ENCODE measurements at regions not wholly inside any gene's neighbourhood (a gene's known extent, or its start where the extent isn't known, plus 50 kb on each side); places are given as distances from the start of the nearest gene placed in this dataset.

DNA sequence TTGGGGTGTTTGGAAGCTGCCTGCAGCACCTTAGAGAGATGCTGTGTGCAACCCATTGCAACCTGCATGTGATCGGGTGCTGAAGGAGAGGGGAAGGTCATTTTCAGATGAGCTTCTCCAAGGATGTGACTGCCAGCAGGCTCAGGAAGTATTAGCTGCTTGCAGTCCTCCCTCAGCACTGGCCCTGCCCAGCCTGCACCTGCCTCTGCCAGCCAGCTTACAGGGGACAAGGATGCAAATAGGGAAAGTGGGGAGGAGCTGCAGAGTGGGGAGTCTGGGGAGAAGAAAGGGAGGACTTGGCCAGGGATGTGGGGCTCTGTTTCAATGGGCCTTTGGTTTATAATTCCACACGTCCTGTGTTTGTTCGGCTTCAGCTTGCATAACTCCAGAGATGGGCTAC lies 254.5 kb downstream of the RRAGC start:
- H3K9me3 Mint-ChIP-seq, result peaks cover 0 to 7% of the 10 kb centered on the region in 2 experiments; a peak in 2 of 5 replicates

More for the DNA sequence above, 254.5 kb downstream of the RRAGC start:
- Histone ChIP-seq H3K79me2 (ENCODE audit: insufficient read depth, low read length) (no peaks in the 10 kb centered on the region), H2BK12ac (ENCODE audit: insufficient read length, low read depth, low read length) (no peak overlapping the region), H3K27ac (ENCODE audit: insufficient read length, low read depth, low read length) (no peak overlapping the region), H3K23me2 (ENCODE audit: insufficient read length, low read depth, low read length, poor library complexity, severe bottlenecking) (no peaks in the 10 kb centered on the region), H2AK5ac (ENCODE audit: insufficient read length, low read length) (no peak overlapping the region), H3K9me3 (ENCODE audit: control insufficient read depth, low read depth, low read length) (no peaks in the 10 kb centered on the region), H2AFZ (ENCODE audit: low read length) (no peak overlapping the region), H3K23ac (ENCODE audit: insufficient read length, low read depth, low read length) (no peak overlapping the region), H2BK15ac (ENCODE audit: low read depth, low read length) (no peak overlapping the region), H2BK120ac (ENCODE audit: low read depth, low read length, poor library complexity, severe bottlenecking) (no peak overlapping the region), H3K9ac (ENCODE audit: extremely low read depth, insufficient read length, low read length) (no peak overlapping the region), H3K18ac (ENCODE audit: insufficient read length, low read depth, low read length) (no peak overlapping the region), H2BK20ac (ENCODE audit: low read depth, low read length, poor library complexity, severe bottlenecking) (no peak overlapping the region), H4K8ac (replicated peaks; ENCODE audit: insufficient read length, low read depth, low read length) (no peak overlapping the region), H4K5ac (ENCODE audit: insufficient read length, low read depth, low read length) (no peak overlapping the region), H4K20me1 (ENCODE audit: control insufficient read depth, insufficient read depth, insufficient read length) (no peaks in the 10 kb centered on the region), H2BK5ac (ENCODE audit: insufficient read length, low read length) (no peak overlapping the region), H3K4ac (ENCODE audit: low read depth, low read length) (no peak overlapping the region), H3K4me1 (ENCODE audit: insufficient read depth, low read length) (no peaks in the 10 kb centered on the region; the same call in 1 of the 2 replicates), H3K4me2 (ENCODE audit: insufficient read depth, insufficient read length, low read length) (no peak overlapping the region), H3T11ph (ENCODE audit: low read length) (no peak overlapping the region), H3K56ac (ENCODE audit: insufficient read length, low read depth, low read length) (no peak overlapping the region), H4K91ac (ENCODE audit: insufficient read length, low read depth, low read length) (no peak overlapping the region), H3K79me1 (ENCODE audit: insufficient read depth, low read depth, low read length, poor library complexity, severe bottlenecking) (no peaks in the 10 kb centered on the region), H3K14ac (ENCODE audit: insufficient read depth, low read length) (no peak overlapping the region), H3K27me3 (ENCODE audit: insufficient read depth, low read length) (peaks cover 7% of the 10 kb centered on the region; the same call in 1 of the 2 replicates)
- no peak overlapping the region for H3K27ac Mint-ChIP-seq
- H3K36me3 Mint-ChIP-seq (ENCODE audit: insufficient read depth in 1 of 3, low read depth in 3 of 3), result no peaks in the 10 kb centered on the region; a peak in 2 of 7 replicates
- TF ChIP-seq, protein P1, sequence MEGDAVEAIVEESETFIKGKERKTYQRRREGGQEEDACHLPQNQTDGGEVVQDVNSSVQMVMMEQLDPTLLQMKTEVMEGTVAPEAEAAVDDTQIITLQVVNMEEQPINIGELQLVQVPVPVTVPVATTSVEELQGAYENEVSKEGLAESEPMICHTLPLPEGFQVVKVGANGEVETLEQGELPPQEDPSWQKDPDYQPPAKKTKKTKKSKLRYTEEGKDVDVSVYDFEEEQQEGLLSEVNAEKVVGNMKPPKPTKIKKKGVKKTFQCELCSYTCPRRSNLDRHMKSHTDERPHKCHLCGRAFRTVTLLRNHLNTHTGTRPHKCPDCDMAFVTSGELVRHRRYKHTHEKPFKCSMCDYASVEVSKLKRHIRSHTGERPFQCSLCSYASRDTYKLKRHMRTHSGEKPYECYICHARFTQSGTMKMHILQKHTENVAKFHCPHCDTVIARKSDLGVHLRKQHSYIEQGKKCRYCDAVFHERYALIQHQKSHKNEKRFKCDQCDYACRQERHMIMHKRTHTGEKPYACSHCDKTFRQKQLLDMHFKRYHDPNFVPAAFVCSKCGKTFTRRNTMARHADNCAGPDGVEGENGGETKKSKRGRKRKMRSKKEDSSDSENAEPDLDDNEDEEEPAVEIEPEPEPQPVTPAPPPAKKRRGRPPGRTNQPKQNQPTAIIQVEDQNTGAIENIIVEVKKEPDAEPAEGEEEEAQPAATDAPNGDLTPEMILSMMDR (conservative IDR thresholded peaks at IDR 0.05), result no peak
- WGBS (ENCODE audit: extremely low coverage, insufficient read length, low lambda C conversion rate), result no CpG with 5 or more reads among the region's 3 CpGs
- H3K27me3 Mint-ChIP-seq (ENCODE audit: low read depth), result peaks cover 79% of the 10 kb centered on the region
- H3K4me1 Mint-ChIP-seq, result peaks cover 23 to 26% of the 10 kb centered on the region in 2 experiments
- no peak for DNase-seq
- no peak overlapping the region for H3K4me3 Mint-ChIP-seq

Measured in H9 (cell line).